ENCODE measurements at regions not wholly inside any gene's neighbourhood (a gene's known extent, or its start where the extent isn't known, plus 50 kb on each side); places are given as distances from the start of the nearest gene placed in this dataset.
"Not testable (repeated sequence)": the region's sequence is repeated elsewhere in the genome, so short reads cannot be mapped to it uniquely, and the experiment has no call there.

DNA sequence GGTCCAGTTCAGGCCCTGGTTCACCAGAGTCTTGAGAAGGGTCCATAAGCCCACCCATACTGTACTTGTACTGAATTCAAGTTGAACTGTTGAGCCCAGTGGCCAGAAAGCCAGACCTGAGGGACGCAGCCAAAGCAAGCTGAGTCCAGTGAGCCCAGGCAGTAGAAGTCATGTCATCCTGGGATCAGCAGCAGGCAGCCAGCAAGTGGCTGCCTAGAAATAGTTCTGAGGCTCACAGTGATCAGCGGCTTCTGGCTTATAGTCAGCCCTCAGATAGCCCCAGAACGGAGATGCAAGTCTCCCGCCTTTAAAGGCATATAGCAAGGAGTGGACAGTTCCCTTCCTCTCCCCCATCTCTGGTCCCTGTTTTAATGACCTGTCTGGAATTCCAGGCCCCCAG lies 347.1 kb downstream of the FBXW7 start:
- Histone ChIP-seq H3K27ac (no peak overlapping the region), H3K4me1 (no peaks in the 10 kb centered on the region), H3K9me3 (no peaks in the 10 kb centered on the region), H3K36me3 (no peaks in the 10 kb centered on the region), H3K27me3 (no peaks in the 10 kb centered on the region), H3K9ac (ENCODE audit: low read depth in 2 of 2, low read length in 2 of 2) (no peak overlapping the region), H3K4me3 (no peak overlapping the region)
- intact Hi-C loops (cut with DNase I): no loop called here
- TF ChIP-seq, protein P1, sequence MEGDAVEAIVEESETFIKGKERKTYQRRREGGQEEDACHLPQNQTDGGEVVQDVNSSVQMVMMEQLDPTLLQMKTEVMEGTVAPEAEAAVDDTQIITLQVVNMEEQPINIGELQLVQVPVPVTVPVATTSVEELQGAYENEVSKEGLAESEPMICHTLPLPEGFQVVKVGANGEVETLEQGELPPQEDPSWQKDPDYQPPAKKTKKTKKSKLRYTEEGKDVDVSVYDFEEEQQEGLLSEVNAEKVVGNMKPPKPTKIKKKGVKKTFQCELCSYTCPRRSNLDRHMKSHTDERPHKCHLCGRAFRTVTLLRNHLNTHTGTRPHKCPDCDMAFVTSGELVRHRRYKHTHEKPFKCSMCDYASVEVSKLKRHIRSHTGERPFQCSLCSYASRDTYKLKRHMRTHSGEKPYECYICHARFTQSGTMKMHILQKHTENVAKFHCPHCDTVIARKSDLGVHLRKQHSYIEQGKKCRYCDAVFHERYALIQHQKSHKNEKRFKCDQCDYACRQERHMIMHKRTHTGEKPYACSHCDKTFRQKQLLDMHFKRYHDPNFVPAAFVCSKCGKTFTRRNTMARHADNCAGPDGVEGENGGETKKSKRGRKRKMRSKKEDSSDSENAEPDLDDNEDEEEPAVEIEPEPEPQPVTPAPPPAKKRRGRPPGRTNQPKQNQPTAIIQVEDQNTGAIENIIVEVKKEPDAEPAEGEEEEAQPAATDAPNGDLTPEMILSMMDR (IDR thresholded peaks at IDR 0.05): no peak
- DNase-seq: no peak

DNA sequence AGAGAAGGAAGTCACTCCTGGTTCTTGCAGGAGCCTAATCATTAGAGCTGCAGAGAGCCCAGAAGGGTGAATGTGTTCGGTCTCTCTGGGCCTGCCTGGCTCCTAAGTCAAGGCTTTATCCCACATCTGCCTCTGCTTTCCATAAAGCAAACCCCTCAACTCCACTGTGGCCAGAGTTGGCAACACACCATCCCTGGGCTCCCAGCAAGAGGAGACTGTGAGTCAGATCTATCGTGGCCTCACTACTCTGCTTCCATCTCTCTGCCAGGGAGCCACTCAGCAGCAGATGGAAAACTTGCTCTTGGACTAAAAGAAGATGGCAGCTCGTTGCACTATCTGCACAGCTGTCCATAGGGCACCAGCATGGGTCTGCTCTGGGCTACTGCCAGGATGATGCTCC lies 348.2 kb downstream of the FBXW7 start:
- DNase-seq: no peak
- TF ChIP-seq, protein P1 (IDR thresholded peaks at IDR 0.05): no peak
- Histone ChIP-seq H3K36me3 (no peaks in the 10 kb centered on the region), H3K27ac (no peak overlapping the region), H3K9ac (ENCODE audit: low read depth in 2 of 2, low read length in 2 of 2) (no peak overlapping the region), H3K9me3 (no peaks in the 10 kb centered on the region), H3K27me3 (no peaks in the 10 kb centered on the region), H3K4me3 (no peak overlapping the region), H3K4me1 (no peaks in the 10 kb centered on the region)
- intact Hi-C loops (cut with DNase I): no loop called here

- intact Hi-C loops (cut with DNase I): no loop called here
- no peak overlapping the region for H3K27ac ChIP-seq
Measured at GRCh38 chr4:152185786-152186550, 349.9 kb downstream of the FBXW7 start.

GRCh38 chr4:152181150-152181549 lies 354.7 kb downstream of the FBXW7 start:
- intact Hi-C loops (cut with DNase I): no loop called here
- no peak overlapping the region for H3K27ac ChIP-seq
- no peaks in the 10 kb centered on the region for H3K4me1 ChIP-seq
- TF ChIP-seq, protein P1 (IDR thresholded peaks at IDR 0.05): no peak
- no peak overlapping the region for H3K4me3 ChIP-seq
- DNase-seq: no peak
- H3K9me3 ChIP-seq: no peaks in the 10 kb centered on the region
- no peaks in the 10 kb centered on the region for H3K36me3 ChIP-seq
- no peak overlapping the region for H3K9ac ChIP-seq (ENCODE audit: low read depth in 2 of 2, low read length in 2 of 2)
- H3K27me3 ChIP-seq: no peaks in the 10 kb centered on the region

More at GRCh38 chr4:152185786-152186550, 349.9 kb downstream of the FBXW7 start:
- no peaks in the 10 kb centered on the region for H3K4me1 ChIP-seq
- no peaks in the 10 kb centered on the region for H3K9me3 ChIP-seq
- no peak for DNase-seq
- no peaks in the 10 kb centered on the region for H3K27me3 ChIP-seq
- no peak overlapping the region for H3K9ac ChIP-seq (ENCODE audit: low read depth in 2 of 2, low read length in 2 of 2)
- H3K36me3 ChIP-seq: no peaks in the 10 kb centered on the region
- TF ChIP-seq, protein P1 (IDR thresholded peaks at IDR 0.05): no peak
- no peak overlapping the region for H3K4me3 ChIP-seq

DNA sequence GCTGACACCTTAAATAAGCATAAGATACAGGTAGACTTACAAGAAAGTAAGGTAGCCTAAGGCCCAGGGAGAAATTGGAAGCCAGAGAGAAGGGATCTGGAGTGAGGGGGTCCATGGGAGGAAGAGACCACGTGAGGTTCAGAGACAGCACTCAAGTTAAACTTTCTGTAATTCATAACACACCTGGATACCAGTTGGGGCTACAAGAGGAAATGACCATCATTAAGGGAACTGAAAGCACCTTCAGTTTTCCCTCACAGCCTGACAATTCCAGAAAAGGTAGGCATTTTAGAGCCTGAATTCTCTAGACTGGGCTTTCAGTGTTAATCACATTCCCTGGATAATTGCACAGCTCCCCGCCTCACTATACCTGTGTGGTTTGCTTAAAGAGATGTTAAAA lies 355.5 kb downstream of the FBXW7 start:
- intact Hi-C loops (cut with DNase I): no loop called here
- H3K27me3 ChIP-seq: no peaks in the 10 kb centered on the region
- H3K27ac ChIP-seq: no peak overlapping the region
- no peaks in the 10 kb centered on the region for H3K36me3 ChIP-seq
- TF ChIP-seq, protein P1 (IDR thresholded peaks at IDR 0.05): no peak
- no peak for DNase-seq
- H3K4me3 ChIP-seq: no peak overlapping the region
- no peaks in the 10 kb centered on the region for H3K4me1 ChIP-seq
- no peaks in the 10 kb centered on the region for H3K9me3 ChIP-seq
- no peak overlapping the region for H3K9ac ChIP-seq (ENCODE audit: low read depth in 2 of 2, low read length in 2 of 2)

- H3K36me3 ChIP-seq; H3K27ac ChIP-seq; H3K27me3 ChIP-seq; H3K4me1 ChIP-seq; H3K9ac ChIP-seq (ENCODE audit: low read depth in 2 of 2, low read length in 2 of 2); H3K9me3 ChIP-seq; DNase-seq; H3K4me3 ChIP-seq; intact Hi-C loops (cut with DNase I): not testable (repeated sequence)
Measured at GRCh38 chr4:152177538-152177937, 358.4 kb downstream of the FBXW7 start.
